ENCODE measurements at regions not wholly inside any gene's neighbourhood (a gene's known extent, or its start where the extent isn't known, plus 50 kb on each side); places are given as distances from the start of the nearest gene placed in this dataset.
"Not testable (repeated sequence)": the region's sequence is repeated elsewhere in the genome, so short reads cannot be mapped to it uniquely, and the experiment has no call there.

GRCh38 chr5:142221091-142221860, 103.5 kb downstream of the SPRY4 start:
- no peak for DNase-seq (ENCODE audit: low read depth)

GRCh38 chr5:142219146-142219545, 105.7 kb downstream of the SPRY4 start:
- no peak for DNase-seq (ENCODE audit: low read depth)

GRCh38 chr5:142216931-142217330, 107.9 kb downstream of the SPRY4 start:
- no peak for DNase-seq (ENCODE audit: low read depth)

- DNase-seq (ENCODE audit: low read depth): peak; percentile 94
These were observed 107.5 kb downstream of the NDFIP1 start for GRCh38 chr5:142215915-142216681.

- no peak for DNase-seq (ENCODE audit: low read depth)
These were observed 104.5 kb downstream of the NDFIP1 start for GRCh38 chr5:142213077-142213476.

GRCh38 chr5:142211918-142212317, 103.3 kb downstream of the NDFIP1 start:
- no peak for DNase-seq (ENCODE audit: low read depth)

GRCh38 chr5:142210864-142211412, 102.4 kb downstream of the NDFIP1 start:
- no peak for DNase-seq (ENCODE audit: low read depth)

GRCh38 chr5:142210011-142210410, 101.4 kb downstream of the NDFIP1 start:
- no peak for DNase-seq (ENCODE audit: low read depth)

- DNase-seq (ENCODE audit: low read depth): no peak
These were observed 100.3 kb downstream of the NDFIP1 start for GRCh38 chr5:142208777-142209312.

- not testable (repeated sequence) for DNase-seq (ENCODE audit: low read depth)
These were observed 99.7 kb downstream of the NDFIP1 start for GRCh38 chr5:142208244-142208643.

GRCh38 chr5:142206801-142207200, 98.2 kb downstream of the NDFIP1 start:
- DNase-seq (ENCODE audit: low read depth): no peak

- no peak for DNase-seq (ENCODE audit: low read depth)
These were observed 95.6 kb downstream of the NDFIP1 start for GRCh38 chr5:142204219-142204618.
